ENCODE measurements at regions not wholly inside any gene's neighbourhood (a gene's known extent, or its start where the extent isn't known, plus 50 kb on each side); places are given as distances from the start of the nearest gene placed in this dataset.

- no peak for DNase-seq
Measured at GRCh38 chr2:19232312-19232711, 126.1 kb downstream of the OSR1 start.

GRCh38 chr2:19231625-19232024 lies 126.8 kb downstream of the OSR1 start:
- no peak for DNase-seq

GRCh38 chr2:19230626-19231025 lies 127.8 kb downstream of the OSR1 start:
- no peak for DNase-seq

GRCh38 chr2:19228715-19229114 lies 129.7 kb downstream of the OSR1 start:
- peak in 1 of 2 experiments; percentile 5 for DNase-seq

- DNase-seq, result no peak
Measured at GRCh38 chr2:19228181-19228593, 130.2 kb downstream of the OSR1 start.

GRCh38 chr2:19226871-19227270 lies 131.6 kb downstream of the OSR1 start:
- DNase-seq, result no peak

GRCh38 chr2:19226386-19226785 lies 132.0 kb downstream of the OSR1 start:
- no peak for DNase-seq

- no peak for DNase-seq
Measured at GRCh38 chr2:19225931-19226330, 132.5 kb downstream of the OSR1 start.

- no peak for DNase-seq
Measured at GRCh38 chr2:19225126-19225525, 133.3 kb downstream of the OSR1 start.

- no peak for DNase-seq
Measured at GRCh38 chr2:19224486-19224885, 133.9 kb downstream of the OSR1 start.

- DNase-seq, result no peak
Measured at GRCh38 chr2:19224011-19224410, 134.4 kb downstream of the OSR1 start.

GRCh38 chr2:19219060-19219459 lies 139.4 kb downstream of the OSR1 start:
- DNase-seq, result no peak

- no peak for DNase-seq
Measured at GRCh38 chr2:19218166-19218565, 140.3 kb downstream of the OSR1 start.

GRCh38 chr2:19216676-19217602 lies 141.5 kb downstream of the OSR1 start:
- DNase-seq, result no peak

GRCh38 chr2:19216238-19216637 lies 142.2 kb downstream of the OSR1 start:
- no peak for DNase-seq

- DNase-seq, result no peak
Measured at GRCh38 chr2:19214682-19215391, 143.6 kb downstream of the OSR1 start.

- no peak for DNase-seq
Measured at GRCh38 chr2:19209575-19210341, 148.7 kb downstream of the OSR1 start.

GRCh38 chr2:19208479-19209199 lies 149.8 kb downstream of the OSR1 start:
- no peak for DNase-seq

GRCh38 chr2:19207452-19207851 lies 151.0 kb downstream of the OSR1 start:
- DNase-seq, result no peak

- no peak for DNase-seq
Measured at GRCh38 chr2:19205983-19206533, 152.4 kb downstream of the OSR1 start.

GRCh38 chr2:19203866-19204265 lies 154.6 kb downstream of the OSR1 start:
- no peak for DNase-seq

- no peak for DNase-seq
Measured at GRCh38 chr2:19201911-19202462, 156.4 kb downstream of the OSR1 start.

All from SHP77 (cell line).